ENCODE measurements at regions not wholly inside any gene's neighbourhood (a gene's known extent, or its start where the extent isn't known, plus 50 kb on each side); places are given as distances from the start of the nearest gene placed in this dataset.

- peaks cover 3 to 8% of the 10 kb centered on the region in 2 experiments for H3K27me3 ChIP-seq (ENCODE audit: control insufficient read depth in 1 of 2, insufficient read depth in 2 of 2, low read length in 2 of 2)
- ChIA-PET CTCF (no interaction called here), POLR2A (no interaction called here)
- no peak for TF ChIP-seq CTCF (IDR thresholded peaks at IDR 0.05)
- ATAC-seq (ENCODE audit: poor library complexity) (no peak), DNase-seq (no peak)
- no peak overlapping the region for H3K4me3 Mint-ChIP-seq
- no peaks in the 10 kb centered on the region for H3K36me3 ChIP-seq (ENCODE audit: insufficient read depth, low read length)
- H3K4me3 ChIP-seq (ENCODE audit: low read length), result no peak overlapping the region
- H3K4me1 Mint-ChIP-seq (ENCODE audit: low read depth), result no peaks in the 10 kb centered on the region
- H3K9me3 ChIP-seq (ENCODE audit: control insufficient read depth in 1 of 2, insufficient read depth in 1 of 2, low read length in 2 of 2), result peaks cover 0 to 4% of the 10 kb centered on the region in 2 experiments
- no peak overlapping the region for H3K27ac ChIP-seq (ENCODE audit: low read depth in 1 of 2, low read length in 2 of 2)
- H3K27me3 Mint-ChIP-seq, result peaks cover 35% of the 10 kb centered on the region
- intact Hi-C loops (cut with DNase I, micrococcal nuclease), result no loop called here
- no peak overlapping the region for H3K27ac Mint-ChIP-seq
- H3K4me1 ChIP-seq (ENCODE audit: insufficient read depth, low read length), result no peaks in the 10 kb centered on the region
- H3K36me3 Mint-ChIP-seq (ENCODE audit: low read depth), result no peaks in the 10 kb centered on the region
- H3K9me3 Mint-ChIP-seq, result no peaks in the 10 kb centered on the region
Observed at GRCh38 chr9:126036881-126037291, 289.7 kb downstream of the PBX3 start.

- CTCF ChIA-PET, result no interaction called here
- peaks cover 5% of the 10 kb centered on the region for H3K9me3 Mint-ChIP-seq
- POLR2A ChIA-PET, result interaction anchor here (0.6 kb wide), 1 partner anchor 14 kb away, joined by 3 read pairs; no protein-coding TSS in a partner anchor
- Histone ChIP-seq H3K4me1 (ENCODE audit: insufficient read depth, low read length) (no peaks in the 10 kb centered on the region), H3K4me3 (ENCODE audit: low read length) (no peak overlapping the region), H3K27me3 (ENCODE audit: control insufficient read depth in 1 of 2, insufficient read depth in 2 of 2, low read length in 2 of 2) (peaks cover 3 to 4% of the 10 kb centered on the region in 2 experiments), H3K27ac (ENCODE audit: low read depth in 1 of 2, low read length in 2 of 2) (no peak overlapping the region), H3K36me3 (ENCODE audit: insufficient read depth, low read length) (no peaks in the 10 kb centered on the region), H3K9me3 (ENCODE audit: control insufficient read depth in 1 of 2, insufficient read depth in 1 of 2, low read length in 2 of 2) (peaks cover 3 to 4% of the 10 kb centered on the region in 2 experiments)
- H3K36me3 Mint-ChIP-seq (ENCODE audit: low read depth), result no peaks in the 10 kb centered on the region
- H3K27ac Mint-ChIP-seq, result no peak overlapping the region
- no peak overlapping the region for H3K4me3 Mint-ChIP-seq
- DNase-seq (no peak), ATAC-seq (ENCODE audit: poor library complexity) (no peak)
- intact Hi-C loops (cut with DNase I, micrococcal nuclease), result no loop called here
- no peak for TF ChIP-seq CTCF (IDR thresholded peaks at IDR 0.05)
- H3K4me1 Mint-ChIP-seq (ENCODE audit: low read depth), result no peaks in the 10 kb centered on the region
- H3K27me3 Mint-ChIP-seq, result peaks cover 35% of the 10 kb centered on the region
Observed at GRCh38 chr9:126038790-126039189, 287.8 kb upstream of the MVB12B start.

DNA sequence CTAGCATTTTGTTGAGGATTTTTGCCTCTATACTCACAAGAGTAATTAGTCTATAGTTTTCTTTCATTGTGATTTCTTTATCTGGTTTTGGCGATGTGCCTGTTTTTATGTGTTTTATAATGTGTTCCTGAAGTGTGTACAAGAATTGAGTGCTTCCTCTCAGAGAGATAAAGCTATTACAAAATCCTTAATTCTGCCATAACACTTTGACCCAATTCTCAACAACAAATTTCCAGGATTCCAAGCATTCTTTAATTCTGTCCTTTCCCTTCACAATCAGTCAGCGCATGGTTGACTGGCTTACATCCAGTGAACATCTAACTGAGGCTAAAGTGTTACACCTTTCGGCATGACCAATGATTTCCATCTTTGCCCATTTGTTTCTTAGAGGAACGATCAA lies 282.9 kb upstream of the MVB12B start:
- Mint-ChIP-seq H3K9me3 (peaks cover 5% of the 10 kb centered on the region), H3K36me3 (ENCODE audit: low read depth) (no peaks in the 10 kb centered on the region), H3K4me3 (no peak overlapping the region), H3K27ac (no peak overlapping the region), H3K4me1 (ENCODE audit: low read depth) (no peaks in the 10 kb centered on the region), H3K27me3 (peaks cover 22% of the 10 kb centered on the region)
- H3K4me1 ChIP-seq (ENCODE audit: insufficient read depth, low read length), result no peaks in the 10 kb centered on the region
- H3K36me3 ChIP-seq (ENCODE audit: insufficient read depth, low read length), result no peaks in the 10 kb centered on the region
- CTCF ChIA-PET, result no interaction called here
- POLR2A ChIA-PET, result no interaction called here
- H3K27me3 ChIP-seq (ENCODE audit: control insufficient read depth in 1 of 2, insufficient read depth in 2 of 2, low read length in 2 of 2), result peaks cover 0 to 6% of the 10 kb centered on the region in 2 experiments
- no peak overlapping the region for H3K27ac ChIP-seq (ENCODE audit: low read depth in 1 of 2, low read length in 2 of 2)
- no peak for ATAC-seq (ENCODE audit: poor library complexity)
- no peak overlapping the region for H3K4me3 ChIP-seq (ENCODE audit: low read length)
- peaks cover 3 to 29% of the 10 kb centered on the region in 2 experiments for H3K9me3 ChIP-seq (ENCODE audit: control insufficient read depth in 1 of 2, insufficient read depth in 1 of 2, low read length in 2 of 2)
- TF ChIP-seq CTCF (IDR thresholded peaks at IDR 0.05), result no peak
- DNase-seq, result no peak
- intact Hi-C loops (cut with DNase I, micrococcal nuclease), result no loop called here
